ENCODE measurements at regions not wholly inside any gene's neighbourhood (a gene's known extent, or its start where the extent isn't known, plus 50 kb on each side); places are given as distances from the start of the nearest gene placed in this dataset.

DNA sequence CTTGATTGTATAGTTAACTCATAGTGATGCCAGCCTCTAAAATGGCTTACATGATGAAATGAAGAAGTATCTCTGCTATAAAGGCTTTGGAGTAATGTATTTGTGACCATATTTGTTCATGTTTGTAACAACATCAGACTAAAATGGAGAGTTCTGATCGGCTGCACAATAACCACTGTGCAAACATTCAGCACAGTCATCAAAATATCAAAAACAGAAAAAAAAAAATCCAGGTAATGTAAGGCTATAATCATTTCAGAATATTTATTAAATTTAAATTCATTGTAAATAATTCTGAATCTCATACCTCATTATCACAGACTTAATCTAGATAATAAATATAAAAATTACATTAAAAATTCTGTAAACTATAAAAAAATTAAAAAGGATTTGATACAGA is 1161.8 kb downstream of the MRPL39 start:
- H3K4me3 ChIP-seq, result no peak overlapping the region
- ATAC-seq, result no peak
- TF ChIP-seq, protein P1, sequence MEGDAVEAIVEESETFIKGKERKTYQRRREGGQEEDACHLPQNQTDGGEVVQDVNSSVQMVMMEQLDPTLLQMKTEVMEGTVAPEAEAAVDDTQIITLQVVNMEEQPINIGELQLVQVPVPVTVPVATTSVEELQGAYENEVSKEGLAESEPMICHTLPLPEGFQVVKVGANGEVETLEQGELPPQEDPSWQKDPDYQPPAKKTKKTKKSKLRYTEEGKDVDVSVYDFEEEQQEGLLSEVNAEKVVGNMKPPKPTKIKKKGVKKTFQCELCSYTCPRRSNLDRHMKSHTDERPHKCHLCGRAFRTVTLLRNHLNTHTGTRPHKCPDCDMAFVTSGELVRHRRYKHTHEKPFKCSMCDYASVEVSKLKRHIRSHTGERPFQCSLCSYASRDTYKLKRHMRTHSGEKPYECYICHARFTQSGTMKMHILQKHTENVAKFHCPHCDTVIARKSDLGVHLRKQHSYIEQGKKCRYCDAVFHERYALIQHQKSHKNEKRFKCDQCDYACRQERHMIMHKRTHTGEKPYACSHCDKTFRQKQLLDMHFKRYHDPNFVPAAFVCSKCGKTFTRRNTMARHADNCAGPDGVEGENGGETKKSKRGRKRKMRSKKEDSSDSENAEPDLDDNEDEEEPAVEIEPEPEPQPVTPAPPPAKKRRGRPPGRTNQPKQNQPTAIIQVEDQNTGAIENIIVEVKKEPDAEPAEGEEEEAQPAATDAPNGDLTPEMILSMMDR (IDR thresholded peaks at IDR 0.05), result no peak
- H3K36me3 ChIP-seq, result no peaks in the 10 kb centered on the region
- H3K4me1 ChIP-seq, result no peaks in the 10 kb centered on the region
- no peaks in the 10 kb centered on the region for H3K27me3 ChIP-seq (ENCODE audit: low read depth)
- no peak for DNase-seq
- intact Hi-C loops (cut with DNase I), result no loop called here
- H3K9me3 ChIP-seq, result no peaks in the 10 kb centered on the region
- H3K27ac ChIP-seq, result no peak overlapping the region

- Histone ChIP-seq H3K4me1 (no peaks in the 10 kb centered on the region), H3K27ac (no peak overlapping the region), H3K9me3 (no peaks in the 10 kb centered on the region), H3K27me3 (ENCODE audit: low read depth) (no peaks in the 10 kb centered on the region), H3K4me3 (no peak overlapping the region), H3K36me3 (no peaks in the 10 kb centered on the region)
- intact Hi-C loops (cut with DNase I), result no loop called here
- DNase-seq (no peak), ATAC-seq (no peak)
- TF ChIP-seq, protein P1 (IDR thresholded peaks at IDR 0.05), result no peak
These were observed 1162.5 kb downstream of the MRPL39 start for GRCh38 chr21:24444736-24445135.

- Histone ChIP-seq H3K4me1 (no peaks in the 10 kb centered on the region), H3K27me3 (ENCODE audit: low read depth) (no peaks in the 10 kb centered on the region), H3K27ac (no peak overlapping the region), H3K36me3 (no peaks in the 10 kb centered on the region), H3K9me3 (no peaks in the 10 kb centered on the region), H3K4me3 (no peak overlapping the region)
- TF ChIP-seq, protein P1 (IDR thresholded peaks at IDR 0.05), result no peak
- intact Hi-C loops (cut with DNase I), result no loop called here
- no peak for ATAC-seq
- no peak for DNase-seq
These were observed 1171.0 kb downstream of the MRPL39 start for GRCh38 chr21:24436236-24436635.

- ATAC-seq, result no peak
- Histone ChIP-seq H3K9me3 (no peaks in the 10 kb centered on the region), H3K27me3 (ENCODE audit: low read depth) (no peaks in the 10 kb centered on the region), H3K27ac (no peak overlapping the region), H3K4me1 (no peaks in the 10 kb centered on the region), H3K4me3 (peak overlapping the region; percentile 46), H3K36me3 (no peaks in the 10 kb centered on the region)
- no peak for DNase-seq
- intact Hi-C loops (cut with DNase I), result no loop called here
- TF ChIP-seq, protein P1 (IDR thresholded peaks at IDR 0.05), result no peak
These were observed 1178.6 kb downstream of the MRPL39 start for GRCh38 chr21:24428591-24429199.

DNA sequence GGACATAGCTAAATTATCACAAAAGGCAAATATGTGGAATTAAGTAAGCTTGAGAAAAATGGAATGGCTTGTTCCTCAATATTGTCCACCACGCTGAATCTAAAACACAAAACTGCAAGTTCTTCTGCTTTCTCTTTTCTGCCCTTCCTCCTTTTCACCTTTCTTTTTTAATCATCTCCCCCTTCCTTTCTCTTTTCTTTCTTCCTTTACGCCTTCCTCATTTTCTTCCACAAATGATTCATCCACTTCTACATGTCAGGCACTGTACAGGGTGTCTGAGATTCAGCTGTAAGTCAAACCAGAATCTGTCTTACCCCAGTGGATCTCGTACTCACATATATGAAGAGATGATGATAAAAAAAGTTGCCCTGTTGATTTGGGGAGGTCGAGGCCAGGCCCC is 1182.5 kb downstream of the MRPL39 start:
- Histone ChIP-seq H3K36me3 (no peaks in the 10 kb centered on the region), H3K27ac (no peak overlapping the region), H3K4me1 (no peaks in the 10 kb centered on the region), H3K27me3 (ENCODE audit: low read depth) (no peaks in the 10 kb centered on the region), H3K4me3 (no peak overlapping the region), H3K9me3 (peaks cover 4% of the 10 kb centered on the region)
- TF ChIP-seq, protein P1 (IDR thresholded peaks at IDR 0.05), result no peak
- intact Hi-C loops (cut with DNase I), result no loop called here
- no peak for ATAC-seq
- no peak for DNase-seq
